Mesenteric fat pad (tissue), 1 donor: ENCODE measurements at regions not wholly inside any gene's neighbourhood (a gene's known extent, or its start where the extent isn't known, plus 50 kb on each side); places are given as distances from the start of the nearest gene placed in this dataset.

Experiments
- DNase-seq: peaks from one replicate; pipeline ENCODE4 v3.0.0-alpha.2; 2020; ENCODE audit warnings: low spot score
- donor health status: DM: yes; HTN: yes; CAD: no.

GRCh38 chr7:3193379-3194120, 107.5 kb upstream of the SDK1 start:
- no peak for DNase-seq

- no peak for DNase-seq
Measured at GRCh38 chr7:3194501-3195141, 106.4 kb upstream of the SDK1 start.

- DNase-seq: no peak
Measured at GRCh38 chr7:3195160-3195559, 105.9 kb upstream of the SDK1 start.

- DNase-seq: peak; percentile 24
Measured at GRCh38 chr7:3196629-3197400, 104.2 kb upstream of the SDK1 start.

- DNase-seq: peak; percentile 26
Measured at GRCh38 chr7:3197567-3198213, 103.4 kb upstream of the SDK1 start.

- DNase-seq: no peak
Measured at GRCh38 chr7:3198316-3198715, 102.7 kb upstream of the SDK1 start.

- DNase-seq: no peak
Measured at GRCh38 chr7:3200504-3200903, 100.5 kb upstream of the SDK1 start.

GRCh38 chr7:3201306-3201705, 99.7 kb upstream of the SDK1 start:
- DNase-seq: no peak

GRCh38 chr7:3201937-3202710, 98.9 kb upstream of the SDK1 start:
- peak; percentile 20 for DNase-seq

- DNase-seq: peak; percentile 33
Measured at GRCh38 chr7:3204526-3204925, 96.5 kb upstream of the SDK1 start.

- peak; percentile 30 for DNase-seq
Measured at GRCh38 chr7:3206101-3206500, 95.0 kb upstream of the SDK1 start.

GRCh38 chr7:3206771-3207191, 94.3 kb upstream of the SDK1 start:
- DNase-seq: peak; percentile 59

GRCh38 chr7:3207387-3207902, 93.6 kb upstream of the SDK1 start:
- no peak for DNase-seq

- peak; percentile 87 for DNase-seq
Measured at GRCh38 chr7:3210531-3210930, 90.5 kb upstream of the SDK1 start.

GRCh38 chr7:3214090-3214413, 87.0 kb upstream of the SDK1 start:
- no peak for DNase-seq

GRCh38 chr7:3215624-3216585, 85.1 kb upstream of the SDK1 start:
- peak; percentile 69 for DNase-seq

- peak; percentile 45 for DNase-seq
Measured at GRCh38 chr7:3217166-3217565, 83.9 kb upstream of the SDK1 start.

GRCh38 chr7:3218411-3219225, 82.4 kb upstream of the SDK1 start:
- DNase-seq: no peak
